Natural killer cell (primary cell): ENCODE measurements at regions not wholly inside any gene's neighbourhood (a gene's known extent, or its start where the extent isn't known, plus 50 kb on each side); places are given as distances from the start of the nearest gene placed in this dataset.
"Not testable (repeated sequence)": the region's sequence is repeated elsewhere in the genome, so short reads cannot be mapped to it uniquely, and the experiment has no call there.

Source experiments
- ATAC-seq, 3 donors: fragments of 150-1000 bp in 2 of 3; fragments of 200-7000 bp in 1 of 3; cut with Tn5 transposase; 1 replicate in 1 of 3; 2 replicates in 2 of 3; pipeline ENCODE4 v1.10.0; 2021; ENCODE audit warnings: mild to moderate bottlenecking in 2 of 3, moderate library complexity in 2 of 3
- DNase-seq, 2 donors: peaks; one replicate each; pipeline versions ENCODE4 v3.0.0 to v3.0.0-alpha.2; 2013 to 2021; ENCODE audit warnings: mixed read lengths in 1 of 2
- H3K27ac ChIP-seq: one replicate; pipeline ENCODE4 v1.5.1; 2013; ENCODE audit warnings: mild to moderate bottlenecking, low read length
- H3K27me3 ChIP-seq: one replicate; pipeline ENCODE4 v1.6.1; 2013; ENCODE audit warnings: low read length; ENCODE audit not compliant: control insufficient read depth, insufficient read depth
- H3K36me3 ChIP-seq: one replicate; pipeline ENCODE4 v1.6.1; 2013; ENCODE audit warnings: low read length; ENCODE audit not compliant: control insufficient read depth, insufficient read depth
- H3K4me1 ChIP-seq: one replicate; pipeline ENCODE4 v1.6.1; 2013; ENCODE audit warnings: low read length; ENCODE audit not compliant: control insufficient read depth, insufficient read depth
- H3K4me3 ChIP-seq: one replicate; pipeline ENCODE4 v1.5.1; 2013; ENCODE audit warnings: low read length
- H3K9me3 ChIP-seq: one replicate; pipeline ENCODE4 v1.6.1; 2013; ENCODE audit warnings: low read length; ENCODE audit not compliant: control insufficient read depth, insufficient read depth
- H3K27ac Mint-ChIP-seq, 2 donors: one replicate each; pipeline ENCODE4 v1.8.0; 2022; ENCODE audit warnings: mild to moderate bottlenecking in 2 of 2, mixed read lengths in 2 of 2, moderate library complexity in 1 of 2
- H3K27me3 Mint-ChIP-seq, 2 donors: one replicate each; pipeline ENCODE4 v1.8.0; 2022; ENCODE audit warnings: low read depth in 2 of 2, mixed read lengths in 2 of 2
- H3K36me3 Mint-ChIP-seq: one replicate; pipeline ENCODE4 v1.8.0; 2022; ENCODE audit warnings: mixed read lengths
- H3K4me1 Mint-ChIP-seq, 2 donors: one replicate each; pipeline ENCODE4 v1.8.0; 2022; ENCODE audit warnings: mixed read lengths in 2 of 2
- H3K4me3 Mint-ChIP-seq: one replicate; pipeline ENCODE4 v1.8.0; 2022; ENCODE audit warnings: mild to moderate bottlenecking, moderate library complexity, mixed read lengths
- H3K9me3 Mint-ChIP-seq, 2 donors: one replicate each; pipeline ENCODE4 v1.8.0; 2022; ENCODE audit warnings: mixed read lengths in 2 of 2
- WGBS: methylation state at CpG from one replicate; pipeline ENCODE4 v1.1.7; 2013; ENCODE audit warnings: missing lambda C conversion rate; ENCODE audit not compliant: insufficient coverage; 5-methylcytosine and 5-hydroxymethylcytosine counted together
- intact Hi-C: fragments of 100-400 bp; cut with micrococcal nuclease; formaldehyde crosslinking; loops from one replicate; pipeline ENCODE4 v1.14.2; 2022
- TF ChIP-seq, protein P1 (sequence below): fragments of 200-600 bp; IDR thresholded peaks from one replicate; pipeline ENCODE4 v1.8.0; 2022; ENCODE audit warnings: antibody characterized with exemption

DNA sequence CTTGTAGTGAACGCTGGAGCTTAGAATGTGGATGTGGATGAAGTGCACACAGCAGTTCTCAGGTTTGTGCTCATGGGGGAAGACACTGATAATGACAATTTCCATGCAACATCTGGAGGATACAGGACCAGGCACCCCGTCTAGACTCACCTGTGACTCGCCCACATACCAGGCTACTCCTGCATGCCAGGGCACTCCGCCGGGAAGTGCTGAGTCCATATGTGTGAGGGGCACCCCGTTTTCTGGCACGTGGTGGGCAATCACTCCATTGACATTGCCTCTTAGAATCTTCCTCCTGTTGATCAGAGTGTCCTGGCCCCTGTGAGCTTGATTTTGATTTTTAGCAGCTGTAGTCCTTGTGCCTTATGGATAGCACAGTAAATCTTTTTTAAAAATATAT, 90.9 kb upstream of the LRPAP1 start:
- ATAC-seq, result no peak
- TF ChIP-seq, protein P1, sequence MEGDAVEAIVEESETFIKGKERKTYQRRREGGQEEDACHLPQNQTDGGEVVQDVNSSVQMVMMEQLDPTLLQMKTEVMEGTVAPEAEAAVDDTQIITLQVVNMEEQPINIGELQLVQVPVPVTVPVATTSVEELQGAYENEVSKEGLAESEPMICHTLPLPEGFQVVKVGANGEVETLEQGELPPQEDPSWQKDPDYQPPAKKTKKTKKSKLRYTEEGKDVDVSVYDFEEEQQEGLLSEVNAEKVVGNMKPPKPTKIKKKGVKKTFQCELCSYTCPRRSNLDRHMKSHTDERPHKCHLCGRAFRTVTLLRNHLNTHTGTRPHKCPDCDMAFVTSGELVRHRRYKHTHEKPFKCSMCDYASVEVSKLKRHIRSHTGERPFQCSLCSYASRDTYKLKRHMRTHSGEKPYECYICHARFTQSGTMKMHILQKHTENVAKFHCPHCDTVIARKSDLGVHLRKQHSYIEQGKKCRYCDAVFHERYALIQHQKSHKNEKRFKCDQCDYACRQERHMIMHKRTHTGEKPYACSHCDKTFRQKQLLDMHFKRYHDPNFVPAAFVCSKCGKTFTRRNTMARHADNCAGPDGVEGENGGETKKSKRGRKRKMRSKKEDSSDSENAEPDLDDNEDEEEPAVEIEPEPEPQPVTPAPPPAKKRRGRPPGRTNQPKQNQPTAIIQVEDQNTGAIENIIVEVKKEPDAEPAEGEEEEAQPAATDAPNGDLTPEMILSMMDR, result no peak
- Histone ChIP-seq H3K9me3 (no peaks in the 10 kb centered on the region), H3K27me3 (no peaks in the 10 kb centered on the region), H3K27ac (no peak overlapping the region), H3K4me1 (no peaks in the 10 kb centered on the region), H3K36me3 (no peaks in the 10 kb centered on the region), H3K4me3 (no peak overlapping the region)
- no peak overlapping the region for H3K4me3 Mint-ChIP-seq
- H3K36me3 Mint-ChIP-seq, result no peaks in the 10 kb centered on the region
- H3K4me1 Mint-ChIP-seq, result peaks cover 0 to 5% of the 10 kb centered on the region in 2 donors
- no peak overlapping the region for H3K27ac Mint-ChIP-seq
- 83% methylated on average over 7 of the region's 7 CpGs for WGBS
- H3K9me3 Mint-ChIP-seq, result no peaks in the 10 kb centered on the region
- intact Hi-C loops, result no loop called here
- peaks cover 25 to 45% of the 10 kb centered on the region in 2 donors for H3K27me3 Mint-ChIP-seq
- no peak for DNase-seq

DNA sequence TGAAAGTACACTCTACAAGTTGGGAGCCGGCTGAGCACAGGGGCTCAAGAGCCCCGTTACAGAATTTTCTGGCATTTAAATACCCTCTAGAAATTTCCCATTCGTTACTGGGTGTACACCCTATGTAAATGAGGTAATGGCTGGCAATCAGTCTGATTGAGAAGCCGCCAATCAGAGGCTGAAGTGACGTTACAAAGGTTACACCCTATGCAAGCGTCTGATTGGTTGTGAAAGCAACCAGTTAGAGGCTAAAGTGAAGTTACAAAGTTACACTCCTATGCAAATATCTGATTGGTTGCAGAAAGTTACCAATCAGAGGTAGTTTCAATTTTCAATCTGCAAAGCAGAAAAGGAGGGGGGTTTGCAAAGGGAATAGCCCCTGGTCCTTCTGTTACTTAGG, 88.1 kb upstream of the LRPAP1 start:
- H3K27me3 ChIP-seq, H3K4me1 ChIP-seq, H3K9me3 Mint-ChIP-seq, H3K4me3 Mint-ChIP-seq, H3K27ac ChIP-seq, H3K36me3 ChIP-seq, H3K27ac Mint-ChIP-seq, H3K4me1 Mint-ChIP-seq, H3K36me3 Mint-ChIP-seq, intact Hi-C loops, DNase-seq, H3K9me3 ChIP-seq, ATAC-seq, H3K4me3 ChIP-seq: not testable (repeated sequence)
- peaks cover 31 to 47% of the 10 kb centered on the region in 2 donors for H3K27me3 Mint-ChIP-seq
- 71% methylated on average over 6 of the region's 6 CpGs for WGBS

DNA sequence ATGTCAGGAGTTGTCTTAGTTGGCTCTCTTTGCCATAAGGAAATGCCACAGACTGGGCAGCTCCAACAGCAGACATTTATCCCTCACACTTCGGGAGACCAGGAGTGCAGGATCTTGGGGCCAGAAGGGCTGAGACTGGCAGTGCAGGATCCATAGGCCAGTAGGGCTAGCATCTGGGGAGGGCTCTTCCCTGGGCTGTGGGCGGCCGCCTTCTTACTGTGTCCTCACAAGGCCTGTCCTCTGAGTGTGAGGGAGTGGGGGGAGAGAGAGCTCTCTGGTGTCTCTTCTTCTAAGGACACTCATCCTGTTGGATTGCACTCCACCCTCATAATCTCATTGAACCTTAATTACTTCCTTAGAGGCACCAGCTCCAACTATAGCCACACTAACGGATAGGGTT, 87.5 kb upstream of the LRPAP1 start:
- H3K27me3 ChIP-seq, H3K9me3 ChIP-seq, H3K4me3 ChIP-seq, H3K36me3 Mint-ChIP-seq, H3K4me1 Mint-ChIP-seq, H3K36me3 ChIP-seq, H3K27ac Mint-ChIP-seq, ATAC-seq, intact Hi-C loops, H3K4me1 ChIP-seq, H3K9me3 Mint-ChIP-seq, DNase-seq, H3K27ac ChIP-seq, H3K4me3 Mint-ChIP-seq: not testable (repeated sequence)
- 89% methylated on average over 4 of the region's 4 CpGs for WGBS
- peaks cover 30 to 41% of the 10 kb centered on the region in 2 donors for H3K27me3 Mint-ChIP-seq

DNA sequence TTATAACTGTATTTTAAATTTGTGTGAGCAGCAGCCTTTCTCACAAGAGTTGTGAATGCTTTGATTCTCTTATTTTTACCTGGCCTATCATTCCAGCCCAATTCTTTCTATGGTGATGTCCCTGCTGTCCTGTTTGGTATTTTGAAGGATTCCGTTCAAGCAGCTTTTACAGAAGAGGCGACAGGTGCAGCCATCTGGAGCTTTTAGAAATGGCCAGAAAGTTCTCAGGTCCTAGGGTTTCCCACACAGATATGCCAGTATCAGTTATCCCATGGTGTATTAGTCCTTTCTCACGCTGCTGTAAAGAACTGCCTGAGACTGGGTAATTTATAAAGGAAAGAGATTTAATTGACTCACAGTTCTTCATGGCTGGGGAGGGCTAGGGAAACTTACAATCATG, 86.1 kb upstream of the LRPAP1 start:
- 81% methylated on average over 3 of the region's 3 CpGs for WGBS

DNA sequence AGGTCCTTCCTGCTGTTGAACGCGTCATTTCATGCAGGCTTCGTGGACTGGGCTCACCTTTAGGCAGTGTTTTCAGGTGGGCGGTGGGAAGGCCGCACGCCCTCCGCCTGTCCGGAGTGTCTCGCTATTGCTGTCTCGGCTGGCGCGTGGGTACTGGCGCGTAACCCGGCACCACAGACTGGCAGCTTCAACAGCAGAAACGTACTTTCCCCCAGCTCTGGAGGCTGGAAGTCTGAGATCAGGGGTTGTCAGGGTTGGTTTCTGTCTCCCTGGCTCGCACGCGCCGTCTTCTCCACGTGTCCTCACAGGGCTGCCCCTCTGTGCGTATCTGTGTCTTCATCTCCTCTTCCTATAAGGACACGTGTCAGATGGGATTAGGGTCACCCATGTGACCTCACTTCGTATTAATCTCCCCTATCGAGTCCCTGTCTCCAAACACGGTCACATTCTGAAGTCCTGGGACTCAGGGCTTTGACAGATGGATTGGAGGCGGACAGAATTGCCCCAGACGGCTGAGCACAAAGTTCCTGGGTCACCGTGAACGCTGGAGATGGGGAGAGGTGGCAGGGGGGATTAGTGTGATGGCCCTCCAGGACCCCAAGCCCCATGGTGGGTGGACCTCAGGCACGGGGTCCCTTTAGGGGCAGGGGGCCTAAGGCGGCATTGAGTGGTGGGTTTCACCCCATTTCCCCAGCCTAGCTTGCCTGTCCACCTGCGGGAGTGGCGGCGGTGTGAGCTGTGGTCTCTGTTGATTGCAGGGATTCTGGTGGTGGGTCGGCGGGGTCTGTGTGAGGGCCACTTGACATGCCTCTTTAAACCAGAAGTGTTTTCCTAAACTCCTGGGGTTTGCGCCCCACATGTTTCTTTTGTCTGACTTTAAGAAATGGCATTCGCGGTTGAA, 83.4 kb upstream of the LRPAP1 start:
- Histone ChIP-seq H3K27me3 (no peaks in the 10 kb centered on the region), H3K27ac (no peak overlapping the region), H3K4me3 (no peak overlapping the region), H3K36me3 (no peaks in the 10 kb centered on the region), H3K9me3 (no peaks in the 10 kb centered on the region), H3K4me1 (no peaks in the 10 kb centered on the region)
- H3K27ac Mint-ChIP-seq, result no peak overlapping the region
- no peak overlapping the region for H3K4me3 Mint-ChIP-seq
- TF ChIP-seq, protein P1, result no peak
- ATAC-seq (no peak), DNase-seq (no peak)
- 87% methylated on average over 40 of the region's 40 CpGs for WGBS
- intact Hi-C loops, result no loop called here
- peaks cover 0 to 3% of the 10 kb centered on the region in 2 donors for H3K9me3 Mint-ChIP-seq
- peaks cover 19 to 25% of the 10 kb centered on the region in 2 donors for H3K27me3 Mint-ChIP-seq
- no peaks in the 10 kb centered on the region for H3K36me3 Mint-ChIP-seq
- peaks cover 0 to 11% of the 10 kb centered on the region in 2 donors for H3K4me1 Mint-ChIP-seq

More for the DNA sequence above, 86.1 kb upstream of the LRPAP1 start:
- DNase-seq, H3K9me3 ChIP-seq, ATAC-seq, H3K27ac Mint-ChIP-seq, H3K27me3 ChIP-seq, H3K4me3 Mint-ChIP-seq, H3K4me3 ChIP-seq, intact Hi-C loops, H3K4me1 ChIP-seq, H3K9me3 Mint-ChIP-seq, H3K36me3 Mint-ChIP-seq, H3K27ac ChIP-seq, H3K36me3 ChIP-seq: not testable (repeated sequence)
- peaks cover 0 to 11% of the 10 kb centered on the region in 2 donors for H3K4me1 Mint-ChIP-seq
- peaks cover 26 to 36% of the 10 kb centered on the region in 2 donors for H3K27me3 Mint-ChIP-seq
